ENCODE measurements at regions not wholly inside any gene's neighbourhood (a gene's known extent, or its start where the extent isn't known, plus 50 kb on each side); places are given as distances from the start of the nearest gene placed in this dataset.

GRCh38 chr3:153657461-153657860 lies 463.7 kb upstream of the ARHGEF26 start:
- TF ChIP-seq ZNF24 (IDR thresholded peaks at IDR 0.05): no peak
- TF ChIP-seq ATF7 (IDR thresholded peaks at IDR 0.05; ENCODE audit: low read depth): no peak
- TF ChIP-seq ZBTB11 (CRISPR knock-in tag; IDR thresholded peaks at IDR 0.05): no peak
- no peak for TF ChIP-seq ELK1 (IDR thresholded peaks at IDR 0.05; ENCODE audit: low read depth, low read length)
- no peak for TF ChIP-seq CTCF (IDR thresholded peaks at IDR 0.05 in 2 of 3, conservative IDR thresholded peaks at IDR 0.05 in 1 of 3; ENCODE audit: control insufficient read depth in 2 of 3, extremely low read depth in 1 of 3, insufficient read depth in 1 of 3, low read depth in 3 of 3, low read length in 3 of 3)
- TF ChIP-seq EP300 (IDR thresholded peaks at IDR 0.05; ENCODE audit: borderline replicate concordance in 1 of 2, control insufficient read depth in 1 of 2, low read depth in 2 of 2, low read length in 2 of 2): no peak
- no peak for TF ChIP-seq FOXM1 (IDR thresholded peaks at IDR 0.05; ENCODE audit: low read depth, low read length)
- no peak for TF ChIP-seq JUNB (IDR thresholded peaks at IDR 0.05)
- no peak for TF ChIP-seq POLR2AphosphoS5 (IDR thresholded peaks at IDR 0.05; ENCODE audit: low read length)

Data from GM12878 (cell line).